GM23338 (cell line): ENCODE measurements at regions not wholly inside any gene's neighbourhood (a gene's known extent, or its start where the extent isn't known, plus 50 kb on each side); places are given as distances from the start of the nearest gene placed in this dataset.
A peak's percentile ranks its signal among the peaks of the same experiment; 100 is the strongest.

ENCODE experiments used
- ATAC-seq: fragments of 200-7000 bp; cut with Tn5 transposase; 3 replicates; pipeline ENCODE4 v1.9.1; 2020
- DNase-seq: peaks from one replicate; pipeline ENCODE4 v3.0.0-alpha.2; 2015; ENCODE audit warnings: low spot score
- H2AFZ ChIP-seq: fragments of 200-600 bp; sonication (generic); 2 replicates; pipeline ENCODE4 v1.8.0; 2016; ENCODE audit warnings: antibody characterized with exemption, mild to moderate bottlenecking, moderate library complexity
- H3F3A ChIP-seq: fragments of 200-600 bp; sonication (generic); replicated peaks from 2 replicates; pipeline ENCODE4 v1.8.0; 2017; ENCODE audit warnings: antibody characterized with exemption, mixed run types, low read depth
- H3K27ac ChIP-seq: fragments of 200-600 bp; sonication (generic); 2 replicates; pipeline ENCODE4 v1.6.1; 2016; ENCODE audit warnings: low read depth
- H3K27me3 ChIP-seq: fragments of 200-600 bp; sonication (generic); 2 replicates; pipeline ENCODE4 v1.8.0; 2016; ENCODE audit warnings: mild to moderate bottlenecking, mixed run types, moderate library complexity; ENCODE audit not compliant: insufficient read depth
- H3K36me3 ChIP-seq: fragments of 200-600 bp; sonication (generic); 2 replicates; pipeline ENCODE4 v1.8.0; 2016; ENCODE audit warnings: mild to moderate bottlenecking; ENCODE audit not compliant: insufficient read depth
- H3K4me1 ChIP-seq: fragments of 200-600 bp; sonication (generic); 2 replicates; pipeline ENCODE4 v1.8.0; 2016; ENCODE audit warnings: mild to moderate bottlenecking, moderate library complexity; ENCODE audit not compliant: insufficient read depth
- H3K4me2 ChIP-seq: fragments of 200-600 bp; sonication (generic); 2 replicates; pipeline ENCODE4 v1.7.1; 2017; ENCODE audit warnings: mixed run types
- H3K4me3 ChIP-seq: fragments of 200-600 bp; sonication (generic); 2 replicates; pipeline ENCODE4 v1.6.1; 2016; ENCODE audit warnings: mixed run types
- H3K79me2 ChIP-seq: fragments of 200-600 bp; sonication (generic); replicated peaks from 2 replicates; pipeline ENCODE4 v1.8.0; 2017; ENCODE audit warnings: mild to moderate bottlenecking; ENCODE audit not compliant: insufficient read depth
- H3K9me2 ChIP-seq: fragments of 200-600 bp; sonication (generic); 2 replicates; pipeline ENCODE4 v1.8.0; 2017; ENCODE audit not compliant: insufficient read depth
- H4K20me1 ChIP-seq: fragments of 200-600 bp; sonication (generic); replicated peaks from 2 replicates; pipeline ENCODE4 v1.8.0; 2017; ENCODE audit warnings: mild to moderate bottlenecking; ENCODE audit not compliant: insufficient read depth
- H3K27ac Mint-ChIP-seq: 2 replicates; pipeline ENCODE4 v1.8.0; 2020; ENCODE audit warnings: inconsistent platforms, mild to moderate bottlenecking, moderate library complexity, mixed read lengths
- H3K27me3 Mint-ChIP-seq: 3 replicates; pipeline ENCODE4 v1.8.0; 2022; ENCODE audit warnings: low read depth, mild to moderate bottlenecking, moderate library complexity, mixed read lengths, inconsistent platforms; ENCODE audit not compliant: insufficient read depth, poor library complexity
- H3K36me3 Mint-ChIP-seq: 3 replicates; pipeline ENCODE4 v1.8.0; 2021; ENCODE audit warnings: low read depth, mild to moderate bottlenecking, inconsistent platforms, moderate library complexity, mixed read lengths
- H3K4me1 Mint-ChIP-seq: 3 replicates; pipeline ENCODE4 v1.8.0; 2020; ENCODE audit warnings: mild to moderate bottlenecking, inconsistent platforms, mixed read lengths
- H3K4me3 Mint-ChIP-seq: 3 replicates; pipeline ENCODE4 v1.8.0; 2021; ENCODE audit warnings: moderate library complexity, mild to moderate bottlenecking, inconsistent platforms, mixed read lengths
- H3K9me3 Mint-ChIP-seq: 3 replicates; pipeline ENCODE4 v1.8.0; 2020; ENCODE audit warnings: moderate library complexity, mild to moderate bottlenecking, inconsistent platforms, mixed read lengths
- CTCF ChIP-seq, 2 experiments: fragments of 200-600 bp in 1 of 2; sonication (generic) in 1 of 2; conservative IDR thresholded peaks; 2 replicates each; pipeline versions ENCODE4 v1.5.1 to v1.6.1; 2016 to 2017; ENCODE audit warnings: antibody characterized with exemption in 2 of 2, low read depth in 2 of 2, mild to moderate bottlenecking in 2 of 2, moderate library complexity in 1 of 2
- ETS1 ChIP-seq: IDR thresholded peaks from 2 replicates; pipeline ENCODE4 v1.6.1; 2016; ENCODE audit warnings: antibody characterized with exemption
- EZH2 ChIP-seq: fragments of 200-600 bp; sonication (generic); IDR thresholded peaks from one replicate; pipeline ENCODE4 v1.8.0; 2017; ENCODE audit warnings: antibody characterized with exemption, mild to moderate bottlenecking, low read depth; ENCODE audit not compliant: unreplicated experiment
- ZNF462 ChIP-seq: fragments of 250-450 bp; sonication (Bioruptor Pico); IDR thresholded peaks from 2 replicates; pipeline ENCODE4 v1.5.0; 2020; ENCODE audit warnings: mild to moderate bottlenecking, moderate library complexity

- H3K9me3 Mint-ChIP-seq, result 0 out of 3 replicates have a peak, but pooled peaks cover 5% of the 10 kb centered on the region
- peaks cover 12% of the 10 kb centered on the region for H3K27me3 Mint-ChIP-seq
- peak overlapping the region; percentile 90 for H2AFZ ChIP-seq
- no peak overlapping the region for H3K27ac Mint-ChIP-seq
- peaks cover 6% of the 10 kb centered on the region; the same call in 1 of the 2 replicates for H3K4me1 ChIP-seq
- no peaks in the 10 kb centered on the region for H4K20me1 ChIP-seq
- H3F3A ChIP-seq, result no peaks in the 10 kb centered on the region
- H3K4me1 Mint-ChIP-seq, result peaks cover 26% of the 10 kb centered on the region
- TF ChIP-seq ETS1, result no peak
- no peaks in the 10 kb centered on the region for H3K79me2 ChIP-seq
- no peak overlapping the region for H3K4me3 ChIP-seq
- ATAC-seq (peak; percentile 81), DNase-seq (no peak)
- no peak overlapping the region for H3K27ac ChIP-seq
- no peak overlapping the region for H3K4me2 ChIP-seq
- H3K27me3 ChIP-seq, result no peaks in the 10 kb centered on the region
- no peak overlapping the region for H3K4me3 Mint-ChIP-seq
- H3K36me3 Mint-ChIP-seq, result no peaks in the 10 kb centered on the region
- no peaks in the 10 kb centered on the region for H3K9me2 ChIP-seq
- H3K36me3 ChIP-seq, result no peaks in the 10 kb centered on the region
Measured at GRCh38 chr19:29268721-29269393, 55.9 kb upstream of the UQCRFS1 start.

- Histone ChIP-seq H2AFZ (peak overlapping the region; percentile 90), H3F3A (no peaks in the 10 kb centered on the region), H4K20me1 (no peaks in the 10 kb centered on the region), H3K79me2 (no peaks in the 10 kb centered on the region), H3K36me3 (no peaks in the 10 kb centered on the region), H3K27me3 (no peaks in the 10 kb centered on the region), H3K27ac (no peak overlapping the region), H3K4me1 (peaks cover 6% of the 10 kb centered on the region; the same call in 1 of the 2 replicates), H3K9me2 (no peaks in the 10 kb centered on the region), H3K4me3 (no peak overlapping the region), H3K4me2 (no peak overlapping the region)
- peaks cover 10% of the 10 kb centered on the region for H3K27me3 Mint-ChIP-seq
- no peak overlapping the region for H3K4me3 Mint-ChIP-seq
- ATAC-seq, result peak; percentile 42; the same call in 2 of the 3 replicates
- no peak overlapping the region for H3K27ac Mint-ChIP-seq
- H3K4me1 Mint-ChIP-seq, result peaks cover 26% of the 10 kb centered on the region
- no peaks in the 10 kb centered on the region for H3K36me3 Mint-ChIP-seq
- 0 out of 3 replicates have a peak, but pooled peaks cover 5% of the 10 kb centered on the region for H3K9me3 Mint-ChIP-seq
- no peak for TF ChIP-seq EZH2
- no peak for TF ChIP-seq CTCF (conservative IDR thresholded peaks at IDR 0.05; ENCODE audit: low read depth in 2 of 2)
- no peak for TF ChIP-seq ZNF462 (CRISPR knock-in tag)
- DNase-seq, result no peak
Measured at GRCh38 chr19:29269641-29270040, 56.7 kb upstream of the UQCRFS1 start.
